ENCODE measurements at regions not wholly inside any gene's neighbourhood (a gene's known extent, or its start where the extent isn't known, plus 50 kb on each side); places are given as distances from the start of the nearest gene placed in this dataset.

- no peaks in the 10 kb centered on the region for H3K9me3 Mint-ChIP-seq
- DNase-seq: no peak
- peaks cover 30% of the 10 kb centered on the region for H3K4me1 Mint-ChIP-seq
- H3K27ac Mint-ChIP-seq: no peak overlapping the region
- WGBS, 2 experiments (ENCODE audit: insufficient coverage in 1 of 2, insufficient read length in 1 of 2): 80 to 81% methylated on average over 9 to 12 of the region's 12 CpGs
- Histone ChIP-seq H3K27me3 (ENCODE audit: control insufficient read depth, insufficient read depth, low read length, poor library complexity, severe bottlenecking) (no peaks in the 10 kb centered on the region), H3K27ac (ENCODE audit: low read depth, low read length) (no peak overlapping the region), H3K9me3 (ENCODE audit: control insufficient read depth, low read length) (peaks cover 3% of the 10 kb centered on the region), H3K4me1 (ENCODE audit: control insufficient read depth, insufficient read depth, low read length) (peaks cover 17% of the 10 kb centered on the region), H3K4me3 (ENCODE audit: low read length) (no peak overlapping the region), H3K36me3 (ENCODE audit: control insufficient read depth, insufficient read depth, low read length) (no peaks in the 10 kb centered on the region), H3K9ac (ENCODE audit: extremely low read depth, low read length, poor library complexity, severe bottlenecking) (no peak overlapping the region)
- H3K27me3 Mint-ChIP-seq (ENCODE audit: insufficient read depth): peaks cover 11% of the 10 kb centered on the region
- TF ChIP-seq, protein P1, sequence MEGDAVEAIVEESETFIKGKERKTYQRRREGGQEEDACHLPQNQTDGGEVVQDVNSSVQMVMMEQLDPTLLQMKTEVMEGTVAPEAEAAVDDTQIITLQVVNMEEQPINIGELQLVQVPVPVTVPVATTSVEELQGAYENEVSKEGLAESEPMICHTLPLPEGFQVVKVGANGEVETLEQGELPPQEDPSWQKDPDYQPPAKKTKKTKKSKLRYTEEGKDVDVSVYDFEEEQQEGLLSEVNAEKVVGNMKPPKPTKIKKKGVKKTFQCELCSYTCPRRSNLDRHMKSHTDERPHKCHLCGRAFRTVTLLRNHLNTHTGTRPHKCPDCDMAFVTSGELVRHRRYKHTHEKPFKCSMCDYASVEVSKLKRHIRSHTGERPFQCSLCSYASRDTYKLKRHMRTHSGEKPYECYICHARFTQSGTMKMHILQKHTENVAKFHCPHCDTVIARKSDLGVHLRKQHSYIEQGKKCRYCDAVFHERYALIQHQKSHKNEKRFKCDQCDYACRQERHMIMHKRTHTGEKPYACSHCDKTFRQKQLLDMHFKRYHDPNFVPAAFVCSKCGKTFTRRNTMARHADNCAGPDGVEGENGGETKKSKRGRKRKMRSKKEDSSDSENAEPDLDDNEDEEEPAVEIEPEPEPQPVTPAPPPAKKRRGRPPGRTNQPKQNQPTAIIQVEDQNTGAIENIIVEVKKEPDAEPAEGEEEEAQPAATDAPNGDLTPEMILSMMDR (conservative IDR thresholded peaks at IDR 0.05): no peak
- no peak overlapping the region for H3K4me3 Mint-ChIP-seq
- H3K36me3 Mint-ChIP-seq (ENCODE audit: low read depth): no peaks in the 10 kb centered on the region
Observed at GRCh38 chr10:118473305-118473960, 122.0 kb downstream of the PRLHR start.

GRCh38 chr10:118472415-118473304 lies 122.8 kb downstream of the PRLHR start:
- 90 to 93% methylated on average over 10 to 12 of the region's 12 CpGs for WGBS, 2 experiments (ENCODE audit: insufficient coverage in 1 of 2, insufficient read length in 1 of 2)
- H3K4me1 Mint-ChIP-seq: peaks cover 36% of the 10 kb centered on the region
- H3K27me3 Mint-ChIP-seq (ENCODE audit: insufficient read depth): peaks cover 14% of the 10 kb centered on the region

GRCh38 chr10:118471863-118472262 lies 123.6 kb downstream of the PRLHR start:
- Histone ChIP-seq H3K27ac (ENCODE audit: low read depth, low read length) (no peak overlapping the region), H3K9me3 (ENCODE audit: control insufficient read depth, low read length) (peaks cover 3% of the 10 kb centered on the region), H3K27me3 (ENCODE audit: control insufficient read depth, insufficient read depth, low read length, poor library complexity, severe bottlenecking) (no peaks in the 10 kb centered on the region), H3K36me3 (ENCODE audit: control insufficient read depth, insufficient read depth, low read length) (no peaks in the 10 kb centered on the region), H3K4me3 (ENCODE audit: low read length) (peak overlapping the region; percentile 41), H3K4me1 (ENCODE audit: control insufficient read depth, insufficient read depth, low read length) (peaks cover 22% of the 10 kb centered on the region), H3K9ac (ENCODE audit: extremely low read depth, low read length, poor library complexity, severe bottlenecking) (no peak overlapping the region)
- DNase-seq: no peak
- peaks cover 44% of the 10 kb centered on the region for H3K4me1 Mint-ChIP-seq
- H3K27ac Mint-ChIP-seq: no peak overlapping the region
- TF ChIP-seq, protein P1 (conservative IDR thresholded peaks at IDR 0.05): no peak
- peaks cover 14% of the 10 kb centered on the region for H3K27me3 Mint-ChIP-seq (ENCODE audit: insufficient read depth)
- WGBS, 2 experiments (ENCODE audit: insufficient coverage in 1 of 2, insufficient read length in 1 of 2): 89 to 94% methylated on average over 3 to 4 of the region's 4 CpGs
- H3K36me3 Mint-ChIP-seq (ENCODE audit: low read depth): no peaks in the 10 kb centered on the region
- H3K9me3 Mint-ChIP-seq: no peaks in the 10 kb centered on the region
- no peak overlapping the region for H3K4me3 Mint-ChIP-seq

More at GRCh38 chr10:118472415-118473304, 122.8 kb downstream of the PRLHR start:
- Mint-ChIP-seq H3K36me3 (ENCODE audit: low read depth) (no peaks in the 10 kb centered on the region), H3K27ac (no peak overlapping the region), H3K4me3 (no peak overlapping the region), H3K9me3 (no peaks in the 10 kb centered on the region)
- Histone ChIP-seq H3K36me3 (ENCODE audit: control insufficient read depth, insufficient read depth, low read length) (no peaks in the 10 kb centered on the region), H3K27me3 (ENCODE audit: control insufficient read depth, insufficient read depth, low read length, poor library complexity, severe bottlenecking) (no peaks in the 10 kb centered on the region), H3K9me3 (ENCODE audit: control insufficient read depth, low read length) (peaks cover 3% of the 10 kb centered on the region), H3K4me3 (ENCODE audit: low read length) (no peak overlapping the region), H3K27ac (ENCODE audit: low read depth, low read length) (no peak overlapping the region), H3K4me1 (ENCODE audit: control insufficient read depth, insufficient read depth, low read length) (peaks cover 17% of the 10 kb centered on the region), H3K9ac (ENCODE audit: extremely low read depth, low read length, poor library complexity, severe bottlenecking) (no peak overlapping the region)
- DNase-seq: no peak
- TF ChIP-seq, protein P1 (conservative IDR thresholded peaks at IDR 0.05): no peak
